GM12878 (cell line): ENCODE measurements at regions not wholly inside any gene's neighbourhood (a gene's known extent, or its start where the extent isn't known, plus 50 kb on each side); places are given as distances from the start of the nearest gene placed in this dataset.

Experiments
- ATAC-seq: fragments of 200-7000 bp; cut with Tn5 transposase; 3 replicates; pipeline ENCODE4 v1.9.1; 2020; ENCODE audit warnings: mild to moderate bottlenecking, moderate library complexity
- BruUV-seq: library from RNA; stranded (reverse); fragments of 400-500 nt; replicated peaks from 2 replicates; lab custom pipeline; 2021; lab: Mats Ljungman, UMichigan
- CTCF ChIA-PET: fragments of 300-600 bp; sonication (Branson Sonifier 250); formaldehyde crosslinking; extraction: SDS; loops from one replicate; lab custom pipeline; 2021; ENCODE audit warnings: inconsistent platforms; lab: Yijun Ruan, JAX
- POLR2A ChIA-PET: fragments of 350-600 bp; formaldehyde crosslinking; extraction: SDS; loops from one replicate; lab custom pipeline; 2021; ENCODE audit warnings: inconsistent platforms; lab: Charles Lee
- RAD21 ChIA-PET: fragments of 300-600 bp; sonication (Branson Sonifier 250); formaldehyde crosslinking; loops from one replicate; lab custom pipeline; 2023; ENCODE audit warnings: antibody characterized with exemption; ENCODE audit not compliant: unreplicated experiment; lab: Charles Lee
- SMC1A ChIA-PET: fragments of 300-600 bp; sonication (Branson Sonifier 250); formaldehyde crosslinking; loops from one replicate; lab custom pipeline; 2023; ENCODE audit not compliant: unreplicated experiment, uncharacterized antibody; lab: Charles Lee
- DNase-seq: peaks from one replicate; pipeline ENCODE4 v3.0.0-alpha.2; 2011; ENCODE audit warnings: low read depth, low spot score
- FAIRE-seq: peaks from 3 replicates; lab custom pipeline; 2011; peaks lifted over from hg19 to GRCh38; lab: Jason Lieb, UNC
- H2AFZ ChIP-seq: 2 replicates; pipeline ENCODE4 v1.6.0; 2011; ENCODE audit warnings: low read depth, low read length, control low read depth; ENCODE audit not compliant: control insufficient read depth
- H3K27ac ChIP-seq: 2 replicates; pipeline ENCODE4 v1.5.1; 2011; ENCODE audit warnings: control low read depth; ENCODE audit not compliant: control insufficient read depth, insufficient read depth
- H3K27me3 ChIP-seq, 2 experiments: replicated peaks in 1 of 2; 2 replicates each; pipeline versions ENCODE4 v1.6.0 to v1.6.1; 2011; ENCODE audit warnings: low read length in 1 of 2; ENCODE audit not compliant: control insufficient read depth in 2 of 2, insufficient read depth in 2 of 2
- H3K36me3 ChIP-seq, 2 experiments: 2 replicates each; pipeline ENCODE4 v1.5.1; 2011; ENCODE audit warnings: low read length in 1 of 2; ENCODE audit not compliant: control insufficient read depth in 2 of 2, insufficient read depth in 2 of 2
- H3K4me1 ChIP-seq: 2 replicates; pipeline ENCODE4 v1.6.1; 2011; ENCODE audit warnings: mild to moderate bottlenecking, low read length, moderate library complexity, mixed read lengths; ENCODE audit not compliant: control insufficient read depth, insufficient read depth
- H3K4me2 ChIP-seq: 2 replicates; pipeline ENCODE4 v1.6.0; 2011; ENCODE audit warnings: control low read depth; ENCODE audit not compliant: control insufficient read depth, insufficient read depth
- H3K4me3 ChIP-seq: fragments of 200-600 bp; sonication (generic); 2 replicates; pipeline ENCODE4 v1.5.1; 2016
- H3K79me2 ChIP-seq: 2 replicates; pipeline ENCODE4 v1.6.0; 2011; ENCODE audit warnings: low read length; ENCODE audit not compliant: control insufficient read depth, insufficient read depth
- H3K9ac ChIP-seq: 2 replicates; pipeline ENCODE4 v1.8.0; 2011; ENCODE audit warnings: low read length, control low read depth, mixed read lengths; ENCODE audit not compliant: control insufficient read depth, insufficient read depth
- H3K9me3 ChIP-seq: replicated peaks from 3 replicates; pipeline ENCODE4 v1.5.1; 2011; ENCODE audit warnings: mild to moderate bottlenecking, low read length; ENCODE audit not compliant: control insufficient read depth, insufficient read depth
- H4K20me1 ChIP-seq: 2 replicates; pipeline ENCODE4 v1.6.0; 2011; ENCODE audit not compliant: control insufficient read depth, insufficient read depth
- BCL3 ChIP-seq: IDR thresholded peaks from 2 replicates; pipeline ENCODE4 v1.6.1; 2011; ENCODE audit warnings: borderline replicate concordance, low read depth, mild to moderate bottlenecking, moderate library complexity, low read length; ENCODE audit not compliant: insufficient read depth, poor library complexity, severe bottlenecking
- CEBPB ChIP-seq, 2 experiments: fragments of 150-350 bp in 1 of 2; IDR thresholded peaks; 2 replicates each; pipeline ENCODE4 v1.6.1; 2012 to 2014; ENCODE audit warnings: low read depth in 2 of 2, low read length in 2 of 2, borderline replicate concordance in 1 of 2, inconsistent platforms in 1 of 2
- FOXK2 ChIP-seq: fragments of 450-650 bp; IDR thresholded peaks from 2 replicates; pipeline ENCODE4 v1.6.1; 2017; ENCODE audit warnings: mild to moderate bottlenecking, moderate library complexity
- IKZF2 ChIP-seq, 2 experiments: fragments of 450-650 bp; IDR thresholded peaks; 2 replicates each; pipeline ENCODE4 v1.6.1; 2017; ENCODE audit warnings: mild to moderate bottlenecking in 2 of 2, moderate library complexity in 2 of 2
- IRF4 ChIP-seq: IDR thresholded peaks from 2 replicates; pipeline ENCODE4 v1.6.1; 2011; ENCODE audit warnings: low read depth, low read length
- MLLT1 ChIP-seq: fragments of 450-650 bp; IDR thresholded peaks from 2 replicates; pipeline ENCODE4 v1.6.1; 2016; ENCODE audit warnings: mild to moderate bottlenecking
- MYB ChIP-seq: fragments of 150-350 bp; IDR thresholded peaks from 2 replicates; pipeline ENCODE4 v1.6.1; 2014; ENCODE audit warnings: mild to moderate bottlenecking, low read depth, low read length, borderline replicate concordance
- POLR2AphosphoS2 ChIP-seq: IDR thresholded peaks from 2 replicates; pipeline ENCODE4 v1.6.1; 2011; ENCODE audit warnings: low read depth, mild to moderate bottlenecking, low read length, improper control_type of control experiment, moderate library complexity
- TCF3 ChIP-seq: IDR thresholded peaks from 2 replicates; pipeline ENCODE4 v1.6.1; 2012; ENCODE audit warnings: low read depth, mild to moderate bottlenecking, low read length, borderline replicate concordance; ENCODE audit not compliant: insufficient read depth
- USF2 ChIP-seq: IDR thresholded peaks from 2 replicates; pipeline ENCODE4 v1.6.1; 2011; ENCODE audit warnings: low read depth, low read length, improper control_type of control experiment, borderline replicate concordance
- WRNIP1 ChIP-seq: IDR thresholded peaks from 2 replicates; pipeline ENCODE4 v1.6.1; 2011; ENCODE audit warnings: low read depth, low read length, improper control_type of control experiment, borderline replicate concordance
- ZNF24 ChIP-seq: fragments of 450-650 bp; IDR thresholded peaks from 2 replicates; pipeline ENCODE4 v1.6.1; 2017; ENCODE audit warnings: antibody characterized with exemption, mild to moderate bottlenecking
- WGBS: methylation state at CpG from one replicate; pipeline ENCODE4 v1.1.6; 2016; ENCODE audit warnings: low lambda C conversion rate; ENCODE audit not compliant: insufficient replicate concordance, insufficient coverage; ENCODE audit errors: missing lambda C conversion rate; 5-methylcytosine and 5-hydroxymethylcytosine counted together
- in situ Hi-C: fragments of 300-500 bp; cut with MboI; formaldehyde crosslinking; loops from 9 replicates; pipeline ENCODE4 v1.14.3; 2018; ENCODE audit warnings: mixed read lengths
- intact Hi-C: fragments of 100-400 bp; cut with micrococcal nuclease; formaldehyde crosslinking; loops from one replicate; pipeline ENCODE4 v1.14.2; 2022; ENCODE audit not compliant: unreplicated experiment
- TF ChIP-seq, protein P1 (sequence below): fragments of 150-350 bp; IDR thresholded peaks from 2 replicates; pipeline ENCODE4 v1.6.1; 2014; ENCODE audit warnings: mild to moderate bottlenecking, low read depth, low read length
- TF ChIP-seq, protein P2 (sequence below): IDR thresholded peaks from 2 replicates; pipeline ENCODE4 v1.6.1; 2012; ENCODE audit warnings: low read length, inconsistent platforms

DNA sequence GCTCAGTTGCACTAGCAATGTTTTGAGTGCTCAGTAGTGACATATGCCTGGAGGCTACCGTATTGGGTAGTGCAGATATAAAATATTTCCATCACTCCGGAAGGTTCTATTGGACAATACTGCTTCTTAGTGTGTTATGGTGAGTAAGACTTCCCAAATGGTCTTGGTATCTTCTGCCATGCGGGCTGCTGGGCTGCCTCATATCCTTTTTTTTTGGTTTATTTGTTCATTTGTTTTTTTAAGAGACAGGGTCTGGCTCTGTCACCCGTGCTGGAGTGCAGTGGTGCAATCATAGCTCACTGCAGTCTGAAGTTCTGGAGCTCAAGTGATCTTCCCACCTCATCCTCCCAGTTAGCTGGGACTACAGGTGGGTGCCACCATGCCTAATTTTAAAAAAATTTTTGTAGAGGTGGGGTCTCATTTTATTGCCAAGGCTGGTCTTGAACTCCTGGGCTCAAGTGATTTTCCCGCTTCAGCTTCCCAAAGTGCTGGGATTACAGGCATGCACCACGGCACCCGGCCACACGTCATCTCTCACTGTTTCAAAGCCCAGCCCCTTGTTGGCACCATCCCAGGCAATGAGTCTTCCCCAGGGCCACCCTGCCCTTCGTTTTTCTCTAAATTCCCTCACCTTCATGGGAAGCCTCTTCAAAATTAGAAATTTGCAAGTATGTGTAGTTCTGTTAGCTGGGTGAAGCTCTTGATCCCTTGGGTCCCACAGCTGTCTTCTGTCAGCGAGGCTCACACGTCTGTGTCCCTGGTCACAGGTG lies 111.0 kb upstream of the KLF14 start:
- BruUV-seq = no TSS peak
- H3K27me3 ChIP-seq = no peaks in the 10 kb centered on the region
- intact Hi-C loops (no loop called here), in situ Hi-C loops (no loop called here)
- TF ChIP-seq TCF3 (no peak), POLR2AphosphoS2 (no peak), CEBPB (IDR thresholded peaks at IDR 0.05; ENCODE audit: borderline replicate concordance in 1 of 2, low read depth in 2 of 2, low read length in 2 of 2) (no peak), BCL3 (no peak), IRF4 (no peak), WRNIP1 (no peak), FOXK2 (no peak), USF2 (no peak), MYB (no peak), MLLT1 (no peak), IKZF2 (IDR thresholded peaks at IDR 0.05) (no peak), ZNF24 (no peak)
- TF ChIP-seq, protein P1, sequence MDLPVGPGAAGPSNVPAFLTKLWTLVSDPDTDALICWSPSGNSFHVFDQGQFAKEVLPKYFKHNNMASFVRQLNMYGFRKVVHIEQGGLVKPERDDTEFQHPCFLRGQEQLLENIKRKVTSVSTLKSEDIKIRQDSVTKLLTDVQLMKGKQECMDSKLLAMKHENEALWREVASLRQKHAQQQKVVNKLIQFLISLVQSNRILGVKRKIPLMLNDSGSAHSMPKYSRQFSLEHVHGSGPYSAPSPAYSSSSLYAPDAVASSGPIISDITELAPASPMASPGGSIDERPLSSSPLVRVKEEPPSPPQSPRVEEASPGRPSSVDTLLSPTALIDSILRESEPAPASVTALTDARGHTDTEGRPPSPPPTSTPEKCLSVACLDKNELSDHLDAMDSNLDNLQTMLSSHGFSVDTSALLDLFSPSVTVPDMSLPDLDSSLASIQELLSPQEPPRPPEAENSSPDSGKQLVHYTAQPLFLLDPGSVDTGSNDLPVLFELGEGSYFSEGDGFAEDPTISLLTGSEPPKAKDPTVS = no peak
- TF ChIP-seq, protein P2, sequence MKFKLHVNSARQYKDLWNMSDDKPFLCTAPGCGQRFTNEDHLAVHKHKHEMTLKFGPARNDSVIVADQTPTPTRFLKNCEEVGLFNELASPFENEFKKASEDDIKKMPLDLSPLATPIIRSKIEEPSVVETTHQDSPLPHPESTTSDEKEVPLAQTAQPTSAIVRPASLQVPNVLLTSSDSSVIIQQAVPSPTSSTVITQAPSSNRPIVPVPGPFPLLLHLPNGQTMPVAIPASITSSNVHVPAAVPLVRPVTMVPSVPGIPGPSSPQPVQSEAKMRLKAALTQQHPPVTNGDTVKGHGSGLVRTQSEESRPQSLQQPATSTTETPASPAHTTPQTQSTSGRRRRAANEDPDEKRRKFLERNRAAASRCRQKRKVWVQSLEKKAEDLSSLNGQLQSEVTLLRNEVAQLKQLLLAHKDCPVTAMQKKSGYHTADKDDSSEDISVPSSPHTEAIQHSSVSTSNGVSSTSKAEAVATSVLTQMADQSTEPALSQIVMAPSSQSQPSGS = no peak
- SMC1A ChIA-PET = interaction anchor here (1.8 kb wide), 1 partner anchor 11 kb away, joined by 6 read pairs; no protein-coding TSS in a partner anchor
- no peaks in the 10 kb centered on the region for H3K79me2 ChIP-seq
- no peak overlapping the region for H3K4me3 ChIP-seq
- no peak overlapping the region for H3K4me2 ChIP-seq
- CTCF ChIA-PET = interaction anchor here (0.9 kb wide), 1 partner anchor 13 kb away, joined by 3 read pairs; no protein-coding TSS in a partner anchor
- no peak overlapping the region for H3K27ac ChIP-seq
- no peaks in the 10 kb centered on the region for H4K20me1 ChIP-seq
- no peak for FAIRE-seq
- no peak for DNase-seq
- WGBS = 47% methylated on average over 11 of the region's 11 CpGs
- no peak overlapping the region for H2AFZ ChIP-seq
- ATAC-seq = no peak
- RAD21 ChIA-PET = interaction anchor here (1.6 kb wide), 1 partner anchor 12 kb away, joined by 5 read pairs; no protein-coding TSS in a partner anchor
- no peaks in the 10 kb centered on the region for H3K36me3 ChIP-seq
- no peaks in the 10 kb centered on the region for H3K9me3 ChIP-seq
- POLR2A ChIA-PET = no interaction called here
- no peak overlapping the region for H3K9ac ChIP-seq
- H3K4me1 ChIP-seq = no peaks in the 10 kb centered on the region; the same call in 1 of the 2 replicates
